ENCODE measurements at regions not wholly inside any gene's neighbourhood (a gene's known extent, or its start where the extent isn't known, plus 50 kb on each side); places are given as distances from the start of the nearest gene placed in this dataset.

DNA sequence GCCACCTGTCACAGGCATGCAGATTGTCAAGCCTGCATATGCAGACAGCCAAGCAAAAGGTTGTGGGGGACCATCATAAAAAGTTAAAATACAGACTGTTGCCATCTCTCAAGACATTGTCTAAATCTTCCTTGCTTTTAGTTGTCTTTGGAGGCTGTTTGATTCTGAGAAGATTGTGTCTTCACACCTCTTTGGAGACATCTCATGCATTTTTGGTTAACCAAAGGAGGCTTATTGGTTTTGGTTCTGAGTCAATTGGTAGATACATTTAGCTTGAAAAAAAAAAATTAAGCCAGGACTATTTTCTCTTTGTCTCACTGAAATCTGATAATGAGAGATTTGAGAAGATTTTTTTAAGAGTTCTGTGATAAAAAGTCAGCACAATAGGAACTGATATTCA is 217.6 kb downstream of the LYPLAL1 start:
- DNase-seq, result no peak

- DNase-seq, result no peak
Observed at GRCh38 chr1:219387211-219387610, 213.5 kb downstream of the LYPLAL1 start.

- no peak for DNase-seq
Observed at GRCh38 chr1:219385787-219386427, 212.2 kb downstream of the LYPLAL1 start.

DNA sequence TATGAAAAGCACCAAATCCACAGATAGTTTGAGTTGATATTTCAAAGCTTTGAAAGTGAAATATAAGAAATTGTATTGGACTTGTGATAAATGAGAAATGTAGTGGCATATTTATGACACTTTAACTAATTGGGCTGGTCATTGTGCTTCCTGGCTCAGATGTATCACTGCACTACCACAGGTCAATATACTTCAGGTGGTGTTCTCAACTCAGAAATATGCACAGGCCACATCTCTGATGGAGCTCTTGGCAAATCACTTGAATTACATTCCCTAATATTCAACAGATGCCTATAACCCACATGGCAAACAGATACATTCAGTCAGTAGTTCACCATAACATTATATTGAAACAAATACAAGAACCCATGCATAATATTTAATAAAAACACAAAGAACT is 209.6 kb downstream of the LYPLAL1 start:
- no peak for DNase-seq

DNA sequence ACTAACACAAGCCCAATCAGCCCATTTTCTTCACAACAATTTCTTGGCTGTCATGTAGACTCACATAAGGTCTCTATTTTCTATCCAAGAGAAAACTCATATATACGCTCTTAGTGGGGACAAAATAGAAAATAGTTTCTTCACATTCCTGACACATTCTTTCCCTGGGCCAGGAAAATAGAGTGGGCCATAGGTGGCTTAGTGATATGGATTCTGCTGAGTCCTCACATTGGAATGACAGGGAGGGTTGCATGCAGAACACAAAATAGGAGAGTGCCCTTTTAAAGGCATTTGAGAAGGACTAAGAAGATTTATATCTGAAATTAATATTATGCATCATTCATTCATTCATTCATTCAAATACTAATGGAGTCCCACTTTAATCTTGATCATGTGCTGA is 207.7 kb downstream of the LYPLAL1 start:
- DNase-seq, result no peak

DNA sequence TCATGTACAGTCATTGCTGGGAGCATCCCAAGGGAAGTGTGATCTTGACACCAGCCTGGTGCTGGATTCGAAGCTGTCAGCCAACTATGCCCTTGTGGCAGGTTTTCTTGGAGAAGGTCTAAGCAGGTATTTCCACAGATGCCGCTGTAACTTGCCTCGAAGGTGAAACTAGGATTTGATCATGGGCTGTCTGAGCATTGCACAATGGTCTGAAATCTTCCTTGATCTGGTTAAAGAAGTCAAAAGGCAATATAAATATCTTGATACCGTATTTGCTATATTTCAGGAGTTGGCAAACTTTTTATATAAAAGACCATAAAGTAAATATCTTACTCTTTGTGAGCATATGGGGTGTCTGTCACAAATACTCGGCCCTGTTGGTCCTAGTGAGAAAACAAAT is 206.8 kb downstream of the LYPLAL1 start:
- no peak for DNase-seq

- DNase-seq, result no peak
Observed at GRCh38 chr1:219379691-219380090, 206.0 kb downstream of the LYPLAL1 start.

DNA sequence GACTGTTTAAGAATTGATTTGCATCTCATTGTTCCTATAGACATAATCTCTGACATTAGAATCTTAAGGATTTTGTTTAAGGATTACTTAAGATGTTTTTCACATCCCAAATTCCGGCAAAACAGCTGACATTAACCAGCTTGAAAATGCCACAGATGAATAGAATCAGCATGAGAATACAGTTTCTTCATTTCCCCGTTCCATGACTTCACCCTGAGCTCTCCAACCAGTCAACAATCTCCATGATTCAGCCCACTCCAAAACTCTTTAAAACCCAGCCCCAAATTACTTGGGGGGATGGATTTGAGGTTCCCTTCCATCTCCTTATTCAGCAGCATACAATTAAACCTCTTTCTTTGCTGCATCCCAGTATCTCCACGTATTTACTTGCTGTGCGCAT is 201.0 kb downstream of the LYPLAL1 start:
- no peak for DNase-seq

GRCh38 chr1:219374046-219374566 is 200.4 kb downstream of the LYPLAL1 start:
- no peak for DNase-seq

DNA sequence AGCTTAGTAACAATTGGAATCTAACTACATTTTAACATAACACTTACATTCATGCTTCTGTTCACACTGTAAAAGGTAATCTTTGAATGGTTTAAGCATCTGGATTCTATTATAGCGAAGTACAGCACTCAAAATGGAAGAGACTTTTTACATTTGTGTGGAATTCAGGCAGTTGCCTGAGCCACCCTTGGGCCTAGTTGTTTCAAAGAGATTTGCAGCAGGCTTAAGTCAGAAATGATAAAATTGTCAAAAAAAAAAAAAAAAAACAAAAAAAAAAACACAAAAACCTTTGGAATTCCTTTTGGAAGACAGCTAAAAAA is 199.9 kb downstream of the LYPLAL1 start:
- DNase-seq, result no peak

DNA sequence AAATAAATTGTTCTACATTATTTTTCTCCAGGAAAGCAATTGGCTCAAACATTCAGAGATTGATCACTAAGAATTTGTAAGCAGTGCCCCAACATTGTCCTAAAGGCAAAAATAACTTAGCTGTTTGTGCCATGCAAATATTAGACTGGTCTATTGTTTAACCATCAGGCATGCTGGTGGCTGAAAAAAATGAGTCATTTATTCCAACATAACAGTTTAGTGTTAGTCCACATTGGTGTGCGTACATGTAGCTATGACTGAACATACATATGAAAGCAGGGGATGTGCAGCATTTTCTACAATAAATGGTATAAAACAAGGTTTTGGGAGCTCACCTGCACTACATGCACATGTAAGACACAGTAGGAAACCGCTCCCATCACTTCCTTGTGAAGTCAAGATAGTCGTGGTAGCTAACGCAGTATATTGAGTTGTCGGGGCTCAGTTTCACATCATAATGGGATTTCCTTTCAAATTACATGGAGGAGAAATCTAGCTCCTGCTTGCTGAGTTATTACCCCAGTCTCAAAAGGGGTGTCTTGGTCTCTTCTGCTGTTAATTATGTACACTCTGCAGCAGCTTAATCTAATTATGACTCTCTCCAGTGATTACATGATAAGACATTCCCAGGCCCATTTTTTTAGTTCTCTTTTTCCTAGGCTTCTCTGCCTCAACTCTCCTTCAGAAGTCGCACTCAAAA is 199.4 kb downstream of the LYPLAL1 start:
- no peak for DNase-seq

- DNase-seq, result no peak
Observed at GRCh38 chr1:219371471-219371870, 197.8 kb downstream of the LYPLAL1 start.

DNA sequence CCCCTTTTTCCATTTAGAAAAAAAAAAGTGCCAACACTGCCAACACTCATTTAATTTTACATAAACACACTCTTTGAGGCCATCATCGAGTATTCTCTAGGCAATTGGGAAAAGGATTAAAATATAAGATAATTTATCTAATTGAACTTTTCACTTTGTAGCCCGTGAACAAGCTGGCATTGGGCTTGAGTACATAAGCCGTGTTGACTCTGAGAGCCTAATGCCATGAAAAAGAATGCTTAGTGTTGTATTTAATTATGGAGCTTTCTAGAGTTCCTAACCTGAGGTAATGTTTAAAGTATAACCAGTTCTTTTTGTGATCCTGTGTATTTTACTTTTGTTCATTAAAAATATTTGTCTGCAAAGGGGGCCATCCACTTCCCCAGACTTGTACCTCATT is 193.8 kb downstream of the LYPLAL1 start:
- no peak for DNase-seq

GRCh38 chr1:219365451-219365850 is 191.8 kb downstream of the LYPLAL1 start:
- DNase-seq, result no peak

- no peak for DNase-seq
Observed at GRCh38 chr1:219362702-219363101, 189.0 kb downstream of the LYPLAL1 start.

- no peak for DNase-seq
Observed at GRCh38 chr1:219359126-219359525, 185.4 kb downstream of the LYPLAL1 start.

DNA sequence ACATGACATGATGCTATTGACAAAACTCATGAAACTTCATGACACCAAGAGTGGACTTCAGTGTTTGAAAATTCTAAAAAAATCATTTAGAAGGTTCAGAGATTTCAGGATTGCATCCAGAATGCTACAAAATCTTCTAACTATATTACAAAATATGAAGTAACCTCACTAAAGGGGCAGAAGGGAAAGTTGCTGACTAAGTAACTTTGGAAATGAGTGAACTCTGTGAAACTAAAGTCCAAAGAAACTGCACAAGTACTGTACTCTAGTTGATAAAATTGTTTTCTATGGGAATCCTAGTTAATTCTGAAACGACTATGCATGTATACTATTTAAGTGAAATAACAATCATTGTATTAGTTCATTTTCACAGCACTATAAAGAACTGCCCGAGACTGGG is 184.4 kb downstream of the LYPLAL1 start:
- DNase-seq, result no peak

DNA sequence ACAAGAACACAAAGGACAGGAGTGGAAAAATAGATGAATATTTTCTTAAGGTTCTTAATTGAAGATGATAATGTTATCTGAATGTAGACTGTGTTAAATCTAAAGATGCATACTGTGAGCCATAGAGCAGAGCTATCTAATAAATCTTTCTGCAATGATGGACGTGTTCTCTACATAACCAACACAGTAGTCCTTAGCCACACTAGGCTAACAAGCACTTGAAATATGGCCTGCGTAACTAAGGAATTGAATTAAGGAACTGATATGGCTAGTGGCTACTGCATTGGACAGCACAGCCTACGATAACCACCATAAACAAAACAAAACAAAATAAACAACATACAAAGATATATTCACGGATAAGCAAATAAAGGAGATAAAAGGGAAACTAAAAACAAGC is 181.3 kb downstream of the LYPLAL1 start:
- DNase-seq, result no peak

- DNase-seq, result no peak
Observed at GRCh38 chr1:219352961-219353651, 179.4 kb downstream of the LYPLAL1 start.

DNA sequence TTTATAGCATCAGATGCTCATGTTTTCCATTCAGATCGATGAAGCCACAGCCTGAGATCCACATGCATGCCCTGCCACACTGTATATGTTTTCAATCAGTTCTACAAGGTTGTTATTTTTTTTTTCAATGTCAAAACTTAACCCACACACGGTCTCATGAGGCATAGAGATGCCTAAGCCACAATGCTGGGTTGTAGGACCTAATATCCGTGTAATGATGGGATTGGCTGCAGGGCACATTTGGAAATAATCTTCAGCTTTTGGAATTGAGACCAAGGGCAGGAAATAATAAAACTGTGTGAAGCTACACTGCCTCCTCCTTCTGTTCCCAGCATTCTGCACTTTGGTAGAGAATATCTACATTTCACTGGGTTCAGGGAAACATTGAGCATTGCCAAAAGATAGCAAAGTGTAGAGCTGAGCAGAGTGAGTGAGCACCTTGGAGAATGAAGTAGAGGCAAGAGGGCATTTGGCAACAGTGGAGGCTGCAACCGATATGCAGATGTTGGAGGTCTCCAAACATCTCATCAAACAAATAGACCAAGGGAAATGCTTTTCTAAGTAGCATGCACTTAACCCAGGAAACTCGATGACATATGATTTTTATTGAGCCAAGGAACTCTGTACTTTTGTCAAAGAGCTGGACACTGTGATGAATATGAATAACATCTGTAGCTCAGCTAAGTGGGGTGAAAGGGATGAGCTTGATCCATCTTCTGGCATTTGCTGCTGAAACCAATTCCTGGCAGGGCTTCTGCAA is 176.7 kb downstream of the LYPLAL1 start:
- no peak for DNase-seq

DNA sequence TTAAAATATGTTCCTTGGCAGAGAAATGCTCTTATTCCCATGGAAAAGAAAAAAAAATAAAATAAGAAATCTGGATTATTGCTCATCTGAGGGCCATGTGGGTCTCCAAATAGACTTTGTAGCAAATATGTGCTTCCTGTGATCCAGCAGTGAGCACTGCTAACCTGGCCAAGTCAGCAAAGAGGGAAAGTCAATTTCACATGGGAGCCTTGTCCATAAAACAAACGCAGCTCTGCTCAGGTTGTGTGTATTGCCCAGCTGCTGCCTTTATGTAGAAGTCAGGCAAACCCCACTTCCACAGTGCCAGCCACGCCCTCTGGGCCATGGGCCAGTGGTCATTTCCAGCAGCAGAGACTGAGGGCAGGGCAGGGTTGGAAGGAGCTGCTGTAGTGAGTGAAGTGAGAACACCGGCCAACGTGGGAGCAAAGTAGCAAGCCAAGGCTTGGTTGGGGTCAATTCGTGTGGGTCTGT is 174.3 kb downstream of the LYPLAL1 start:
- no peak for DNase-seq

DNA sequence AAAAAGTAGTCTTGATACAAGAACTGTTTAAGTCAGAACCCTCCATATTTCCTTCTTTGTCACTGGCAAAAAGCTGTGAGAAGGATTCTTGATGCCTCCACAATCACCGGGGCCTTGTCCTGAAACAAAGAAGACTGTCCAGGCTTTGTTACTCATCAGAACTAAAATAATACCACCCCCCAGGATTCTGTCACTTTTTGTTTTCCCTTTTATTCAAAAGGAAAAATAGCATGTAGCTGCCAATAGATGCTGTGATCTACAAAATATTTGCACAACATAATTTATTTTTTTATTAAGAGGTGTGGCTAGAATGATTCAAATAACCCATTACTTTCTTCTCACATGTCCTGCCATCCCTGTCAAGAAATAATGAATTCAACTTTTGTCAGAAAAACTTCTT is 173.7 kb downstream of the LYPLAL1 start:
- DNase-seq, result no peak

DNA sequence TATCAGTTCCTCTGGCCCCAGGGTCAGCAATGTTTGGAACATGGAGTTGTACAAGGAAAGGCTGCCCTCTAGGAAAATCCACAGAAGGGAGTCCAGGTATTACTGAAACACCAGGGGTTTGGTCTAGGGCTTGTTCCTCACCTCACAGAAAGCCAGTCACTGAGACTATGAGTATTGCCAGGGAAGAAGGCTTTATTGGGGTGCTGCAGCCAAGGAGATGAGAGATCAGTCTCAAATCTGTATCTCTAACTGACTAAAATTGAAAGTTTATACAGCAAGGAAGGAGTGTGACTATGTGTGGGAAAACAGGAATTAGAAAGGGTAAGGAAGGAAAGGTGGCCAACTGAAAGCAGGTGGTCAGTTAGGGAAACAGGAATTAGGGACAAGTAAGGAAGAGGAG is 172.3 kb downstream of the LYPLAL1 start:
- DNase-seq, result no peak

All from activated CD8-positive, alpha-beta memory T cell treated with anti-CD3 and anti-CD28 coated beads, Interleukin-2, amount 50 U/mL, for 4 hours (primary cell).